Tibial artery (tissue), 4 donors: ENCODE measurements at regions not wholly inside any gene's neighbourhood (a gene's known extent, or its start where the extent isn't known, plus 50 kb on each side); places are given as distances from the start of the nearest gene placed in this dataset.

ENCODE experiments used
- DNase-seq, 2 donors: peaks; one replicate each; pipeline ENCODE4 v3.0.0-alpha.2; 2019
- H3K27ac ChIP-seq, 2 donors: fragments of 200-600 bp; sonication (generic) in 1 of 2; 1 replicate in 1 of 2; 2 replicates in 1 of 2; pipeline ENCODE4 v1.5.1; 2018 to 2019; ENCODE audit warnings: mild to moderate bottlenecking in 1 of 2
- H3K27me3 ChIP-seq, 2 donors: fragments of 200-600 bp; sonication (generic) in 1 of 2; one replicate each; pipeline versions ENCODE4 v1.5.1 to v1.6.0; 2016 to 2019
- H3K36me3 ChIP-seq, 3 donors: fragments of 200-600 bp; sonication (generic) in 2 of 3; one replicate each; pipeline ENCODE4 v1.5.1; 2016 to 2019; ENCODE audit warnings: mild to moderate bottlenecking in 2 of 3
- H3K4me1 ChIP-seq, 4 donors: fragments of 200-600 bp; sonication (generic) in 2 of 4; 1 replicate in 3 of 4; 2 replicates in 1 of 4; pipeline ENCODE4 v1.5.1; 2016 to 2019
- H3K4me3 ChIP-seq, 2 donors: fragments of 200-600 bp; sonication (generic) in 1 of 2; 1 replicate in 1 of 2; 2 replicates in 1 of 2; pipeline ENCODE4 v1.5.1; 2018 to 2019; ENCODE audit warnings: mild to moderate bottlenecking in 2 of 2
- H3K9me3 ChIP-seq, 3 donors: fragments of 200-600 bp; sonication (generic) in 1 of 3; one replicate each; pipeline ENCODE4 v1.5.1; 2016 to 2019
- CTCF ChIP-seq, 2 experiments: fragments of 200-600 bp in 1 of 2; fragments of 450-650 bp in 1 of 2; IDR thresholded peaks; one replicate each; pipeline ENCODE4 v1.5.1; 2017 to 2019; ENCODE audit warnings: antibody characterized with exemption in 2 of 2, mild to moderate bottlenecking in 1 of 2, moderate library complexity in 1 of 2
- intact Hi-C: fragments of 100-400 bp; cut with DNase I; formaldehyde crosslinking; loops from one replicate; pipeline ENCODE4 v1.15.0; 2023; ENCODE audit warnings: low total_unique reads

- no peak for DNase-seq
- no peak for TF ChIP-seq CTCF (IDR thresholded peaks at IDR 0.05)
- Histone ChIP-seq H3K4me3 (no peak overlapping the region), H3K27ac (no peak overlapping the region), H3K4me1 (no peaks in the 10 kb centered on the region), H3K9me3 (no peaks in the 10 kb centered on the region), H3K36me3 (no peaks in the 10 kb centered on the region), H3K27me3 (no peaks in the 10 kb centered on the region)
- intact Hi-C loops, result no loop called here
Observed at GRCh38 chr2:6676241-6676640, 189.5 kb downstream of the CMPK2 start.

DNA sequence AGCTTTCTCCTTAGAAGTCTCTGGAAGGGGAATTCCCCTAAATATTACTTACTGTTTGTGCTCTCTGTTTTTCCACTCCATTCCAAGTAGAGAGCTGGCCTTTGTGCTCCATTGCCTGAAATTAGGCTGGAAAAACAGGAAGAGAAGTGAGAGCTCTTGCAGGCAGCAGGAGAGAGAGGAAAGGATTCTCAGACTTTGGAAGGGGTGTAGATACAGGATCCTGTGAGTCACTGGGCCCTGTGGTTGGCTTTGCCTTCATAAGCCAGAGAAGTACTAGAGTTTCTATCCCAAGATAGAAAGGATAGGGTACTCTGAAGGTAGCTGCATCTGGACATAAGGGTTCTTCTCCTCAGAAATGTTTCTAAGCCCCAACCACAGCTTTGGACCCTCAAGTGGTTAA is 188.9 kb downstream of the CMPK2 start:
- Histone ChIP-seq H3K27me3 (no peaks in the 10 kb centered on the region), H3K36me3 (no peaks in the 10 kb centered on the region), H3K9me3 (no peaks in the 10 kb centered on the region), H3K4me3 (no peak overlapping the region), H3K4me1 (no peaks in the 10 kb centered on the region), H3K27ac (no peak overlapping the region)
- intact Hi-C loops, result no loop called here
- TF ChIP-seq CTCF (IDR thresholded peaks at IDR 0.05), result no peak
- no peak for DNase-seq

GRCh38 chr2:6679471-6679870 is 186.2 kb downstream of the CMPK2 start:
- no peak for TF ChIP-seq CTCF (IDR thresholded peaks at IDR 0.05)
- H3K4me3 ChIP-seq, result no peak overlapping the region
- H3K36me3 ChIP-seq, result no peaks in the 10 kb centered on the region
- intact Hi-C loops, result no loop called here
- no peaks in the 10 kb centered on the region for H3K9me3 ChIP-seq
- H3K27ac ChIP-seq, result no peak overlapping the region
- H3K27me3 ChIP-seq, result no peaks in the 10 kb centered on the region
- no peak for DNase-seq
- H3K4me1 ChIP-seq, result no peaks in the 10 kb centered on the region

GRCh38 chr2:6683516-6683915 is 182.2 kb downstream of the CMPK2 start:
- Histone ChIP-seq H3K4me3 (no peak overlapping the region), H3K36me3 (no peaks in the 10 kb centered on the region), H3K27me3 (no peaks in the 10 kb centered on the region), H3K4me1 (no peaks in the 10 kb centered on the region), H3K27ac (no peak overlapping the region), H3K9me3 (peaks cover 0 to 11% (median 8%) of the 10 kb centered on the region in 3 donors)
- intact Hi-C loops, result no loop called here
- TF ChIP-seq CTCF (IDR thresholded peaks at IDR 0.05), result no peak
- DNase-seq, result no peak

DNA sequence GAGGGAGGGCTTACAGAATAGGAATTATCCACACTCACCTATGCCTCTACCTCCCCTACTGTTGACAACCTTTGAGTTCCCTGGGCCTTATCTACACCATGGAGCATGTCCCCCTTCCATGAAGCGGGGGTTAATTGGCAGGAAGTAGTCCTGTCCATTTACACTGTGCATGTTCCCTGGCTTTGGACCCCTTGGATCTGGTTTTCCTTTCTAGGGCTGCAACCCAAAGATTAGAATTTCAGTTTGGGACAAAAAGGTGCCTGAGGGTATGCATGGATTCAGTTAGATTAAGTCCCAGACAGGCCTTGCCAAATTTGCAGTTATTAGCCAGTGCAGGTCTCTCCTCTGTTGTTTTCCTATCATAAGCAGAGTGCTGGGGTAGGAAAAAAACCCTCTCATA is 180.3 kb downstream of the CMPK2 start:
- Histone ChIP-seq H3K9me3 (peaks cover 0 to 11% (median 8%) of the 10 kb centered on the region in 3 donors), H3K27me3 (no peaks in the 10 kb centered on the region), H3K4me1 (no peaks in the 10 kb centered on the region), H3K27ac (no peak overlapping the region), H3K36me3 (no peaks in the 10 kb centered on the region), H3K4me3 (no peak overlapping the region)
- intact Hi-C loops, result no loop called here
- no peak for TF ChIP-seq CTCF (IDR thresholded peaks at IDR 0.05)
- DNase-seq, result no peak

DNA sequence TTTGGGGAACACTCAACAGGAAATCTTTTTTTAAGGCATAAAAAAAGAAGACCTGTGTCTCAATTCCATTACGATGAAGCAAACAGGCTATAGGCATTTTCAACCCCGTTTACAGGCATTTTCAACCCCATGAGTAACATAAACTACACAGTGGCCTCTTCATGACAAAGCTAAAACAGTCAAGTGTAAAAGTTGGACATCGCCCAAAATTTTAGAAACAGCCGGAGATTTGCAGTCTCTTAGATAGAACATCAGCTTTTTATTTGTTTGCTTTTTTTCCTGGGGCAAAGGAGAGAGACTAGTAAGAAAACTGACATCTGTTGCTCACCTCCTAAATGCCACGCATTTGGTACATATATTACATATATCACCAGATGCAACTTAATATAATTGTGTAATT is 173.7 kb downstream of the CMPK2 start:
- Histone ChIP-seq H3K27me3 (no peaks in the 10 kb centered on the region), H3K27ac (no peak overlapping the region), H3K4me1 (no peaks in the 10 kb centered on the region), H3K4me3 (no peak overlapping the region), H3K9me3 (peaks cover 0 to 3% (median 2%) of the 10 kb centered on the region in 3 donors), H3K36me3 (no peaks in the 10 kb centered on the region)
- intact Hi-C loops, result no loop called here
- TF ChIP-seq CTCF (IDR thresholded peaks at IDR 0.05), result no peak
- DNase-seq, result no peak
